Prostate gland (tissue), 2 donors: ENCODE measurements at regions not wholly inside any gene's neighbourhood (a gene's known extent, or its start where the extent isn't known, plus 50 kb on each side); places are given as distances from the start of the nearest gene placed in this dataset.

ENCODE experiments used
- DNase-seq: peaks from one replicate; pipeline ENCODE4 v3.0.0-alpha.2; 2019; ENCODE audit warnings: low spot score
- H3K27ac ChIP-seq, 2 donors: fragments of 200-600 bp; sonication (generic); 2 replicates each; pipeline ENCODE4 v1.5.1; 2017 to 2019
- H3K27me3 ChIP-seq: fragments of 200-600 bp; sonication (generic); replicated peaks from 2 replicates; pipeline ENCODE4 v1.5.1; 2019; ENCODE audit not compliant: insufficient read depth
- H3K36me3 ChIP-seq, 2 donors: fragments of 200-600 bp; sonication (generic); 1 replicate in 1 of 2; 2 replicates in 1 of 2; pipeline versions ENCODE4 v1.5.1 to v1.8.1; 2017 to 2019
- H3K4me1 ChIP-seq: fragments of 200-600 bp; sonication (generic); replicated peaks from 2 replicates; pipeline ENCODE4 v1.5.1; 2019
- H3K4me3 ChIP-seq, 2 donors: fragments of 200-600 bp; sonication (generic); 2 replicates each; pipeline ENCODE4 v1.5.1; 2017 to 2019
- H3K9me3 ChIP-seq: fragments of 200-600 bp; sonication (generic); 2 replicates; pipeline ENCODE4 v1.5.1; 2017
- POLR2A ChIP-seq: fragments of 450-650 bp; IDR thresholded peaks from one replicate; pipeline ENCODE4 v1.6.1; 2016; ENCODE audit warnings: antibody characterized with exemption, mild to moderate bottlenecking
- POLR2AphosphoS5 ChIP-seq: sonication (generic); formaldehyde crosslinking; IDR thresholded peaks from one replicate; pipeline ENCODE4 v1.6.1; 2017; ENCODE audit warnings: antibody characterized with exemption
- WGBS: methylation state at CpG from one replicate; pipeline ENCODE4 v1.1.5; 2018; 5-methylcytosine and 5-hydroxymethylcytosine counted together
- intact Hi-C: fragments of 100-400 bp; cut with DNase I; formaldehyde crosslinking; loops from one replicate; pipeline ENCODE4 v1.14.2; 2022
- TF ChIP-seq, protein P1 (sequence below), 4 experiments: fragments of 200-600 bp in 2 of 4; fragments of 450-650 bp in 2 of 4; sonication (generic) in 2 of 4; IDR thresholded peaks; 1 replicate in 3 of 4; 2 replicates in 1 of 4; pipeline ENCODE4 v1.5.1; 2016 to 2019; ENCODE audit warnings: antibody characterized with exemption in 4 of 4, mild to moderate bottlenecking in 2 of 4, moderate library complexity in 2 of 4

DNA sequence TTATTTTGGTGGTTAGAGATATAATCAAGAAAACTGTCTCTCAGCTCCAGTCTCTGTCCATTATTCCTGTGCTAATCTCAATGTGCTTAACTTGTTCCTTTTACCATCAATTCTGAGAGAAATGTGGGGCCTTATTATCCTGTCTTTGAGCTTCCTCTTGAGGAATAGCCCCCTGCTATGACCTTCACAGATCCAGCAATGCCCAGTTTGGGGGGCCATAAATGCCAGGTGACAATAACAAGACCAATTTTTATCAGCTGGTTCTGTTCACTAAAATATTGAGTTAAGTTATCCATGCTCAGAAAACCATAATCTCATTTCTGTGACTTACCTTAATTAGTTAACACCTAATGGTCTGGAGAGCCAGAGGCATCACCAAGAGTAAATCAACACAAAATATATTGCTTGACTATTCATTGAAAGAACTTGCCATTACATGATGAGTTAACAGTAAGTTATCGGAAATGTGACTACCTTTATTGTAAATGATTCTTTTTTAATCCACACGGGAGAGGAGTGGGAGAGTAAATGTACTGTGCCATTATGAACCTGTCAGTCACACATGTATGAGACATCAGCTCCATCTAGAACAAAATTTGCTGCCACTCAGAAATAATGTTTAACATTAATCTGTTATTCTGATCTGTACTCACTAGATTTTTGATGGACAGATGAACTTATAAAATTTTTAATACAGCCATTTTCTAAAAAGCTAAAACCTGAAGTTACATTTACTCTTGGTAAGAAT lies 149.7 kb downstream of the ID4 start:
- Histone ChIP-seq H3K27me3 (no peaks in the 10 kb centered on the region), H3K27ac (no peak overlapping the region), H3K4me3 (no peak overlapping the region), H3K4me1 (no peaks in the 10 kb centered on the region), H3K9me3 (no peaks in the 10 kb centered on the region), H3K36me3 (no peaks in the 10 kb centered on the region)
- WGBS, result 77% methylated on average over 2 of the region's 2 CpGs
- no peak for DNase-seq
- intact Hi-C loops, result no loop called here
- no peak for TF ChIP-seq POLR2A
- TF ChIP-seq, protein P1, sequence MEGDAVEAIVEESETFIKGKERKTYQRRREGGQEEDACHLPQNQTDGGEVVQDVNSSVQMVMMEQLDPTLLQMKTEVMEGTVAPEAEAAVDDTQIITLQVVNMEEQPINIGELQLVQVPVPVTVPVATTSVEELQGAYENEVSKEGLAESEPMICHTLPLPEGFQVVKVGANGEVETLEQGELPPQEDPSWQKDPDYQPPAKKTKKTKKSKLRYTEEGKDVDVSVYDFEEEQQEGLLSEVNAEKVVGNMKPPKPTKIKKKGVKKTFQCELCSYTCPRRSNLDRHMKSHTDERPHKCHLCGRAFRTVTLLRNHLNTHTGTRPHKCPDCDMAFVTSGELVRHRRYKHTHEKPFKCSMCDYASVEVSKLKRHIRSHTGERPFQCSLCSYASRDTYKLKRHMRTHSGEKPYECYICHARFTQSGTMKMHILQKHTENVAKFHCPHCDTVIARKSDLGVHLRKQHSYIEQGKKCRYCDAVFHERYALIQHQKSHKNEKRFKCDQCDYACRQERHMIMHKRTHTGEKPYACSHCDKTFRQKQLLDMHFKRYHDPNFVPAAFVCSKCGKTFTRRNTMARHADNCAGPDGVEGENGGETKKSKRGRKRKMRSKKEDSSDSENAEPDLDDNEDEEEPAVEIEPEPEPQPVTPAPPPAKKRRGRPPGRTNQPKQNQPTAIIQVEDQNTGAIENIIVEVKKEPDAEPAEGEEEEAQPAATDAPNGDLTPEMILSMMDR (IDR thresholded peaks at IDR 0.05), result no peak
- no peak for TF ChIP-seq POLR2AphosphoS5

GRCh38 chr6:19988555-19988954 lies 151.4 kb downstream of the ID4 start:
- intact Hi-C loops, result no loop called here
- H3K4me1 ChIP-seq, result no peaks in the 10 kb centered on the region
- TF ChIP-seq, protein P1 (IDR thresholded peaks at IDR 0.05), result no peak
- TF ChIP-seq POLR2AphosphoS5, result no peak
- no peak for TF ChIP-seq POLR2A
- H3K27me3 ChIP-seq, result no peaks in the 10 kb centered on the region
- H3K36me3 ChIP-seq, result no peaks in the 10 kb centered on the region
- H3K4me3 ChIP-seq, result no peak overlapping the region
- 2% methylated on average over 3 of the region's 3 CpGs for WGBS
- no peak for DNase-seq
- no peaks in the 10 kb centered on the region for H3K9me3 ChIP-seq
- H3K27ac ChIP-seq, result no peak overlapping the region

DNA sequence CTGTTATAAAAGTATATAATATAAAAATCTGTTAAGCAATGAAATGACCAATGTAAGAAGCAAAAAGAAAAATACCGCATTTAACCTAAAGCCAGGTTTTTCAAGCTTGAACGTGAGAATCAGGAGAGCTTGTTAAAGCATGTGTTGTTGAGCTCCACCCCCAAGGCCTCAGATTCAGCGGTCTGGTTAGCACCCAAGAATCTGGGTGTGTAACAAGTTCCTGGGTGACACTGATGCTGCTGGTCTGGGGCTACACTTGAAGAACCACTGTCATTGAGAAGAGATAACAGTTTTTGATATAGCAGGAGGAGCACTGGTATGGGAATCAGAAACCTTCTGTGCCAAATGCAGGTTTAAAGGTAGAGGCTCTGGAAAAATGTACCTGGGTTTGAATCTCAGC lies 154.0 kb downstream of the ID4 start:
- TF ChIP-seq, protein P1 (IDR thresholded peaks at IDR 0.05), result no peak
- no peak for TF ChIP-seq POLR2AphosphoS5
- TF ChIP-seq POLR2A, result no peak
- no peaks in the 10 kb centered on the region for H3K4me1 ChIP-seq
- H3K36me3 ChIP-seq, result no peaks in the 10 kb centered on the region
- no peak overlapping the region for H3K27ac ChIP-seq
- no peak for DNase-seq
- WGBS, result 39% methylated on average over 3 of the region's 3 CpGs
- H3K27me3 ChIP-seq, result no peaks in the 10 kb centered on the region
- intact Hi-C loops, result no loop called here
- H3K9me3 ChIP-seq, result no peaks in the 10 kb centered on the region
- no peak overlapping the region for H3K4me3 ChIP-seq

DNA sequence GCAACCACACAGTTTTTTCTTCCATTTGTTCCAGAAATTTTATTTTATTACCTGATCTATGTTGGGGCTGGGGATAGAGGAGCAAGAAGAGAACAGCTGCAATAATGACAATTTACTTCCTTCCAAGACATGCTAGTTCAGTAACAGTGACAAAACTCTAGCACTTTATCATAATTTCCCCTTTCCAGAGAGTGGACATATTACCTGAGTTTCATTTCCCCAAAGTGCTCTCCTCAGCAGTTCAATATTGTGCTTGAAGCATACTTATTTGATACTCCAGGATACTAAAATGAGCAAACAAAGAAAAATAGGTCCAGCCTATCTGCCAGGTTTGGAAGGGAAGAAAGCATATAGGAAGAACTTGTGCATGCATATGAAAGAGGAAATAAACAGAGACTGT lies 157.7 kb downstream of the ID4 start:
- TF ChIP-seq, protein P1 (IDR thresholded peaks at IDR 0.05), result no peak
- TF ChIP-seq POLR2AphosphoS5 (no peak), POLR2A (no peak)
- intact Hi-C loops, result no loop called here

DNA sequence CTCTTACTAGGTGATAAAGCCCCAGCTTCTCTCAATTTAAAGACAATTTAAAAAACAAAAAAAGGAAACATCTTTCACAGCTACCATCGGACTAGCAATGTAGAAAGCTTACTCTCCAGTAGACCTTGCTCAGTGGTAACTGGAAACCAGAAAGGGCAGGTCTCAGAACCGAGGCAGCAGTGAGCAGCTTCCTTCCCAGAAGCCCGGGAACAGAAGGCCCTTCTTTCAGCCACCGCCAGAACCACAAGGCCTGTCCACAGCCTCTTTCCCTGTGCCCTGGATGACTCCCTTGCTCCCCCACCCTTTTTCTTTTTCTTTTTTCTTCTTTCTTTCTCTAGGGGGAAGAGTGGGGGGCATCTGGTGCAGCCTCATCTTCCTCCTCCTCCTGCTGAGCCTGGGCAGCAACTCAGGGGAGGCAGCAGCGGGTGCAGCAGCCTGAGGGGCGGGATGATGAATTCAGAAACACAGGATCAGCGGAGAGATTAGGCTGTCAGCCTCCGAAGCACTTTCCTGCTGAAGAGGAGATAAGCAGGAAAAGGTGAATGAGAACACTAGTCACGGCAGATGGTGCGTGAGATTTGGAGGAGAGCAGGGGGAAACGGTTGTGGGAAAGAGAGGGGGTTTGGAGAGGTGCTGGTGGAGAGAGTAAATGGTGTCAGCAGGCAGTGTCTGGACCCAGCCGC lies 158.5 kb downstream of the ID4 start:
- Histone ChIP-seq H3K4me1 (no peaks in the 10 kb centered on the region), H3K36me3 (no peaks in the 10 kb centered on the region), H3K27me3 (no peaks in the 10 kb centered on the region), H3K9me3 (no peaks in the 10 kb centered on the region), H3K27ac (no peak overlapping the region), H3K4me3 (no peak overlapping the region)
- intact Hi-C loops, result no loop called here
- TF ChIP-seq POLR2A (no peak), POLR2AphosphoS5 (no peak)
- TF ChIP-seq, protein P1 (IDR thresholded peaks at IDR 0.05), result no peak
- whole genome bisulfite sequencing, result 51% methylated on average over 12 of the region's 12 CpGs
- DNase-seq, result no peak

More for the DNA sequence above, 157.7 kb downstream of the ID4 start:
- Histone ChIP-seq H3K4me1 (no peaks in the 10 kb centered on the region), H3K27me3 (no peaks in the 10 kb centered on the region), H3K4me3 (no peak overlapping the region), H3K27ac (no peak overlapping the region), H3K36me3 (no peaks in the 10 kb centered on the region), H3K9me3 (no peaks in the 10 kb centered on the region)
- no peak for DNase-seq
